Suprapubic skin (tissue), 3 donors: ENCODE measurements at regions not wholly inside any gene's neighbourhood (a gene's known extent, or its start where the extent isn't known, plus 50 kb on each side); places are given as distances from the start of the nearest gene placed in this dataset.

ENCODE experiments used
- CTCF ChIP-seq, 2 donors: fragments of 200-600 bp in 1 of 2; fragments of 450-650 bp in 1 of 2; sonication (generic) in 1 of 2; IDR thresholded peaks; one replicate each; pipeline ENCODE4 v1.5.1; 2016 to 2019; ENCODE audit warnings: antibody characterized with exemption in 2 of 2, mild to moderate bottlenecking in 1 of 2, moderate library complexity in 1 of 2
- POLR2A ChIP-seq, 2 donors: fragments of 450-650 bp; IDR thresholded peaks; one replicate each; pipeline ENCODE4 v1.6.1; 2017; ENCODE audit warnings: antibody characterized with exemption in 2 of 2, mild to moderate bottlenecking in 2 of 2, moderate library complexity in 2 of 2

- TF ChIP-seq CTCF (IDR thresholded peaks at IDR 0.05) (no peak), POLR2A (IDR thresholded peaks at IDR 0.05) (no peak)
Measured at GRCh38 chr22:44389926-44390612, 77.3 kb upstream of the SHISAL1 start.
